Uterus (tissue), 2 donors: ENCODE measurements at regions not wholly inside any gene's neighbourhood (a gene's known extent, or its start where the extent isn't known, plus 50 kb on each side); places are given as distances from the start of the nearest gene placed in this dataset.

Experiments
- POLR2A ChIP-seq, 2 donors: fragments of 450-650 bp; IDR thresholded peaks; one replicate each; pipeline ENCODE4 v1.6.1; 2016; ENCODE audit warnings: antibody characterized with exemption in 2 of 2, mild to moderate bottlenecking in 1 of 2, moderate library complexity in 1 of 2
- TF ChIP-seq, protein P1 (sequence below), 4 experiments: fragments of 200-600 bp in 2 of 4; fragments of 450-650 bp in 2 of 4; sonication (generic) in 2 of 4; IDR thresholded peaks; one replicate each; pipeline ENCODE4 v1.5.1; 2016 to 2019; ENCODE audit warnings: antibody characterized with exemption in 4 of 4, mild to moderate bottlenecking in 2 of 4, moderate library complexity in 1 of 4

DNA sequence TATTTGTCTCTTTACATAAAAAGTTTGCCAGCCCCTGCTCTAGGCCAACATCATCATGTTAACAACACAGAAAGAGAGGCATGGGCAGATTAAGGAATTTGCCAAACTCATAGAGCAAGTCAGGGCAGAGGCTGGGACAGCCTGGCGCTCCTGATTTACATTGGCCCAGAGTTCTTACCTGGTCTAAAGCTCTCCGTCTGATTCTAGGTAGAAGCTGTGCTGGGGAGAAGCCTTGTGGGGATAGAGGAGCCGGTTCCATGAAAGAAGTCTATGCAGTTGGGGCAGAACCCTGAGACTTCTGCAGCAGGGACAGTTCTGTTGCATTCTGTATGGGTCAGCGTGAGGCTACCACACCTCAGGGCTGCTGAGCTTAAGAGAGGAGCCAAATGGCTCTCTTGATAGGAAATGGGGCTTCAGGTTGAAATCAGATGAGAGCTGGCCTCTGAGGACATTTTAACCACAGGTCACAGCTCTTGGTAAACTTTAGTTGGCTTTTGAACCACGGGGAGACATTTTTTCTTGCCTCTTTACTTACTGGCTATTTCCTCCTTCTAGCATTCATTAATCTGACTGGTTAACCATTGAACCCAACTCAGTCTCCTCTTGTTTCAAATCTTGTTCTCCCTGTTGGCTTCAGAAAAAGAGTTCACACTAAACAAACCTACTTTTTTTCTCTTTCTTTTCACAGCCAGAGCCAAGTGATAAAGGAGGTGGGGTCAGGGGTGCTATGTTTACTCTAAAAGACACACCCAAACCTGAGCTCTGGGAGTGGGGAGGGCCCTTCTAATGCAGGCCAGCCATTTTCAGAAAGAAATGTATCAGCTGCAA lies 250.7 kb downstream of the OPA1 start:
- TF ChIP-seq, protein P1, sequence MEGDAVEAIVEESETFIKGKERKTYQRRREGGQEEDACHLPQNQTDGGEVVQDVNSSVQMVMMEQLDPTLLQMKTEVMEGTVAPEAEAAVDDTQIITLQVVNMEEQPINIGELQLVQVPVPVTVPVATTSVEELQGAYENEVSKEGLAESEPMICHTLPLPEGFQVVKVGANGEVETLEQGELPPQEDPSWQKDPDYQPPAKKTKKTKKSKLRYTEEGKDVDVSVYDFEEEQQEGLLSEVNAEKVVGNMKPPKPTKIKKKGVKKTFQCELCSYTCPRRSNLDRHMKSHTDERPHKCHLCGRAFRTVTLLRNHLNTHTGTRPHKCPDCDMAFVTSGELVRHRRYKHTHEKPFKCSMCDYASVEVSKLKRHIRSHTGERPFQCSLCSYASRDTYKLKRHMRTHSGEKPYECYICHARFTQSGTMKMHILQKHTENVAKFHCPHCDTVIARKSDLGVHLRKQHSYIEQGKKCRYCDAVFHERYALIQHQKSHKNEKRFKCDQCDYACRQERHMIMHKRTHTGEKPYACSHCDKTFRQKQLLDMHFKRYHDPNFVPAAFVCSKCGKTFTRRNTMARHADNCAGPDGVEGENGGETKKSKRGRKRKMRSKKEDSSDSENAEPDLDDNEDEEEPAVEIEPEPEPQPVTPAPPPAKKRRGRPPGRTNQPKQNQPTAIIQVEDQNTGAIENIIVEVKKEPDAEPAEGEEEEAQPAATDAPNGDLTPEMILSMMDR (IDR thresholded peaks at IDR 0.05): no peak
- TF ChIP-seq POLR2A (IDR thresholded peaks at IDR 0.05): no peak
